ENCODE measurements at regions not wholly inside any gene's neighbourhood (a gene's known extent, or its start where the extent isn't known, plus 50 kb on each side); places are given as distances from the start of the nearest gene placed in this dataset.
A peak's percentile ranks its signal among the peaks of the same experiment; 100 is the strongest.

- no peaks in the 10 kb centered on the region for H3K4me1 ChIP-seq (replicated peaks)
- H3K27ac ChIP-seq = no peak overlapping the region
- no peaks in the 10 kb centered on the region for H3K27me3 ChIP-seq (replicated peaks; ENCODE audit: insufficient read depth)
- TF ChIP-seq, protein P1, sequence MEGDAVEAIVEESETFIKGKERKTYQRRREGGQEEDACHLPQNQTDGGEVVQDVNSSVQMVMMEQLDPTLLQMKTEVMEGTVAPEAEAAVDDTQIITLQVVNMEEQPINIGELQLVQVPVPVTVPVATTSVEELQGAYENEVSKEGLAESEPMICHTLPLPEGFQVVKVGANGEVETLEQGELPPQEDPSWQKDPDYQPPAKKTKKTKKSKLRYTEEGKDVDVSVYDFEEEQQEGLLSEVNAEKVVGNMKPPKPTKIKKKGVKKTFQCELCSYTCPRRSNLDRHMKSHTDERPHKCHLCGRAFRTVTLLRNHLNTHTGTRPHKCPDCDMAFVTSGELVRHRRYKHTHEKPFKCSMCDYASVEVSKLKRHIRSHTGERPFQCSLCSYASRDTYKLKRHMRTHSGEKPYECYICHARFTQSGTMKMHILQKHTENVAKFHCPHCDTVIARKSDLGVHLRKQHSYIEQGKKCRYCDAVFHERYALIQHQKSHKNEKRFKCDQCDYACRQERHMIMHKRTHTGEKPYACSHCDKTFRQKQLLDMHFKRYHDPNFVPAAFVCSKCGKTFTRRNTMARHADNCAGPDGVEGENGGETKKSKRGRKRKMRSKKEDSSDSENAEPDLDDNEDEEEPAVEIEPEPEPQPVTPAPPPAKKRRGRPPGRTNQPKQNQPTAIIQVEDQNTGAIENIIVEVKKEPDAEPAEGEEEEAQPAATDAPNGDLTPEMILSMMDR (IDR thresholded peaks at IDR 0.05) = no peak
- TF ChIP-seq POLR2AphosphoS5 (IDR thresholded peaks at IDR 0.05) (no peak), POLR2A (IDR thresholded peaks at IDR 0.05) (no peak)
- no peak for DNase-seq (ENCODE audit: low spot score)
- intact Hi-C loops (cut with DNase I) = no loop called here
- 74% methylated on average over 2 of the region's 2 CpGs for WGBS
- H3K4me3 ChIP-seq = no peak overlapping the region
- no peaks in the 10 kb centered on the region for H3K36me3 ChIP-seq
- no peaks in the 10 kb centered on the region for H3K9me3 ChIP-seq
Measured at GRCh38 chr5:35438786-35439185, 178.9 kb upstream of the SPEF2 start.

DNA sequence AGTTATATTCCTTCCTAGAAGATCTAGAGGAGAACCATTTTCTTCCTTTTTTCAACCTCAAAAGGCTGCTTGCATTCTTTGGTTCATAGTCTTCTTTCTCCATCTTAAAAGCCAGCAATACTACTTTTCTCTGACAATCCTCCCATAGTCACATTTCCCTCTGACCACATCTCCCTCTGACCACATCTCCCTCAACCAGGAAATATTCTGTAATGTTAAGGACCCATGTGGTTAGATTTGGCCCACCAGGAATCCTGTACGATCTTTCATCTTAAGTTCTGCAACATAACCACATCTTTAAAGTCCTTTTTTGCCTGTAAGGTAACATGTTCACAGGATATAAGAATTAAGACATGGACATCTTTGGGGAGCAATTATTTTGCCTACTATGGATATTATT, 179.4 kb upstream of the SPEF2 start:
- Histone ChIP-seq H3K27ac (no peak overlapping the region), H3K9me3 (no peaks in the 10 kb centered on the region), H3K36me3 (no peaks in the 10 kb centered on the region), H3K4me1 (replicated peaks) (no peaks in the 10 kb centered on the region), H3K27me3 (replicated peaks; ENCODE audit: insufficient read depth) (no peaks in the 10 kb centered on the region), H3K4me3 (no peak overlapping the region)
- TF ChIP-seq, protein P1 (IDR thresholded peaks at IDR 0.05) = no peak
- TF ChIP-seq POLR2A (IDR thresholded peaks at IDR 0.05) (no peak), POLR2AphosphoS5 (IDR thresholded peaks at IDR 0.05) (no peak)
- DNase-seq (ENCODE audit: low spot score) = no peak
- intact Hi-C loops (cut with DNase I) = no loop called here
- 75% methylated on average over 1 of the region's 1 CpG for WGBS

DNA sequence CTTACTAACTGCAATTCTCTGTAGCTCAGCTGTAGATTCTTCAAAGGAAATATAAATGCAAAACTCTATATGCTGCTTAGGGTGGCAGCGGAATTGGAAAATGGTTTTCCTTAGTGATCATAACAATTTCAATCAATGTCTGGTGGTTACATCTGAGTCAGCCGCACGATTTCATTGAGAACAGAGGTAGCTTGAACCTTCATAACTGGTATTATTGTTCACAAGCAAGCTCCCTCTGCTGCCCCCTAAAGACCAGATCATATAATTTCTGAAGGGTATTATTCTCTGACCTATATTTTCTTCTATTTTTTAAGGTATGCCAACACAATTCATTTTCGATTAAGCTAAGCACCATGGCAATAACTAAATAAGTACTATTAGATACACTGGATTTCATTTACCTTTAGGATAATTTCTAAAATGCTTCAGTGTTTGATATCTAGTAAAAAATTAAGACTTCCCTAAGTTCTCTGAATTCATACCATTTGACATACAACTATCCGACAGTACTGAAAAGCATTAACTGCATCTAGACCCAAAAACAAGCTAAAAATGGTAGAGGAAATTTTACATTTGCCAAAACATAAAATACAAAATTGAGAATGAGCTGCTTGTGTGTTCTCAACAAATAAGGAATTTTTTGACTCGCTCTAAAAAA, 181.1 kb upstream of the SPEF2 start:
- Histone ChIP-seq H3K4me1 (replicated peaks) (no peaks in the 10 kb centered on the region), H3K36me3 (no peaks in the 10 kb centered on the region), H3K4me3 (no peak overlapping the region), H3K27ac (no peak overlapping the region), H3K27me3 (replicated peaks; ENCODE audit: insufficient read depth) (no peaks in the 10 kb centered on the region), H3K9me3 (no peaks in the 10 kb centered on the region)
- peak; percentile 7 for DNase-seq (ENCODE audit: low spot score)
- no peak for TF ChIP-seq POLR2AphosphoS5 (IDR thresholded peaks at IDR 0.05)
- TF ChIP-seq, protein P1 (IDR thresholded peaks at IDR 0.05) = peak in 3 of 4 experiments; percentile 21 to 39 (median 24)
- no peak for TF ChIP-seq POLR2A (IDR thresholded peaks at IDR 0.05)
- intact Hi-C loops (cut with DNase I) = no loop called here
- 77% methylated on average over 6 of the region's 6 CpGs for WGBS

DNA sequence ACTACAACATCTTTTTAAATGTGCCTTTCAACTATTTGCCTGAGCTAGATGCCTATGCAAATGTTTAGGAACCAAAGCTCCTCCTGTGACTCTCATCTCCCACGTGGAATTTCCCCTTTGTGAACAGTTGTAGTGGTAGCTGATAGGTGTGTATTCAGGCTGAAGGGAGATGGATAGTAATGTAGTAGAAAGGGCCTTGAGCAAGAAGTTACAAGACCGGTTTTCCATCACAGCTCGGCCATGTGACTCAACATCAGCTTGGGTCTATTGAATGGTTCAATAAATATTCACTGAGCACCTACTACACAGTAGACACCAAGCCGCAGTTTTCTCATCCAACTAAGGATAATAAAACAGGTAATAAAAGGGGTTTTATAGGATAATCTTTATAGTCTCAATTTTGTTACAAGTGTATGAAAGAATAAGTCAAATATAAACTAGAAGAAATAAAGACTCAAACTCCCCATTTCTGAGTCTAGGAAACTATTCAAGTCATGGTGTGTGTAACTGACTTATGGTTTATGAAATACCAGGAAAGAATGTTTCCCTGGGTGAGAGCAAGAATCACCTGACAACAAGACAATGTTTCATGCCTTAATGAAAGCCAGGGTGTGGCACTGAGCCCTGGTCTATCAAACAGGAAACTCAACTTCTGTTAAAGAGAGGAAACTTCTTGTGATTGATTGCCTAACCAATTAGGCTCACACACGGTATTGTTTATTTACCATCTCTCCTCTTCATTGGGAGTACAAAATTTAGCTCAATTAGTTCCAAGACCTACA, 187.1 kb upstream of the SPEF2 start:
- H3K27me3 ChIP-seq (replicated peaks; ENCODE audit: insufficient read depth) = no peaks in the 10 kb centered on the region
- no peak for DNase-seq (ENCODE audit: low spot score)
- H3K9me3 ChIP-seq = no peaks in the 10 kb centered on the region
- intact Hi-C loops (cut with DNase I) = no loop called here
- 34% methylated on average over 5 of the region's 5 CpGs for WGBS
- no peak for TF ChIP-seq POLR2A (IDR thresholded peaks at IDR 0.05)
- TF ChIP-seq, protein P1 (IDR thresholded peaks at IDR 0.05) = no peak
- no peak for TF ChIP-seq POLR2AphosphoS5 (IDR thresholded peaks at IDR 0.05)
- no peak overlapping the region for H3K27ac ChIP-seq
- no peak overlapping the region for H3K4me3 ChIP-seq
- H3K4me1 ChIP-seq (replicated peaks) = no peaks in the 10 kb centered on the region
- no peaks in the 10 kb centered on the region for H3K36me3 ChIP-seq

GRCh38 chr5:35420200-35420599, 189.9 kb upstream of the PRLR start:
- H3K27me3 ChIP-seq (replicated peaks; ENCODE audit: insufficient read depth) = no peaks in the 10 kb centered on the region
- H3K36me3 ChIP-seq = no peaks in the 10 kb centered on the region
- WGBS = 92% methylated on average over 1 of the region's 1 CpG
- DNase-seq (ENCODE audit: low spot score) = no peak
- intact Hi-C loops (cut with DNase I) = no loop called here
- H3K9me3 ChIP-seq = no peaks in the 10 kb centered on the region
- H3K4me3 ChIP-seq = no peak overlapping the region
- no peak overlapping the region for H3K27ac ChIP-seq
- TF ChIP-seq POLR2A (IDR thresholded peaks at IDR 0.05) (no peak), POLR2AphosphoS5 (IDR thresholded peaks at IDR 0.05) (no peak)
- TF ChIP-seq, protein P1 (IDR thresholded peaks at IDR 0.05) = no peak
- H3K4me1 ChIP-seq (replicated peaks) = no peaks in the 10 kb centered on the region
